HCT116 (cell line): ENCODE measurements at regions not wholly inside any gene's neighbourhood (a gene's known extent, or its start where the extent isn't known, plus 50 kb on each side); places are given as distances from the start of the nearest gene placed in this dataset.

Experiments
- ATAC-seq: fragments of 200-7000 bp; cut with Tn5 transposase; 2 replicates; pipeline ENCODE4 v1.9.1; 2020; ENCODE audit warnings: mild to moderate bottlenecking, moderate library complexity
- BruUV-seq: library from RNA; stranded (reverse); fragments of 400-500 nt; replicated peaks from 2 replicates; lab custom pipeline; 2021; lab: Mats Ljungman, UMichigan
- CTCF ChIA-PET: fragments of 300-600 bp; sonication (Branson Sonifier 250); formaldehyde crosslinking; loops from one replicate; lab custom pipeline; 2021; ENCODE audit warnings: antibody characterized with exemption; lab: Charles Lee
- POLR2A ChIA-PET: fragments of 300-600, 350-600 bp; sonication (Branson Sonifier 250); formaldehyde crosslinking; loops from one replicate; lab custom pipeline; 2021; ENCODE audit warnings: antibody characterized with exemption; lab: Charles Lee
- RAD21 ChIA-PET, 2 experiments: fragments of 300-600 bp; sonication (Branson Sonifier 250); formaldehyde crosslinking; loops; one replicate each; lab custom pipeline; 2023; ENCODE audit warnings: low total read pairs in 2 of 2; ENCODE audit not compliant: uncharacterized antibody in 2 of 2, unreplicated experiment in 2 of 2, low non-redundant PET in 1 of 2; lab: Charles Lee
- DNase-seq: peaks from one replicate; pipeline ENCODE4 v3.0.0-alpha.2; 2010; ENCODE audit warnings: low read depth, low spot score
- H2AFZ ChIP-seq: fragments of 200-600 bp; shearing (Covaris generic), sonication (generic); 2 replicates; pipeline ENCODE4 v1.6.1; 2017; ENCODE audit warnings: low read depth, mixed run types, mixed read lengths, antibody characterized with exemption, low read length; ENCODE audit not compliant: poor library complexity, severe bottlenecking
- H3K27ac ChIP-seq: 2 replicates; pipeline ENCODE4 v1.5.1; 2012; ENCODE audit warnings: low read depth, low read length
- H3K27me3 ChIP-seq: fragments of 200-600 bp; sonication (generic); 2 replicates; pipeline ENCODE4 v1.6.1; 2016; ENCODE audit warnings: mixed run types, low read length, mixed read lengths; ENCODE audit not compliant: insufficient read depth
- H3K36me3 ChIP-seq, 2 experiments: fragments of 200-500 bp in 1 of 2; fragments of 200-600 bp in 1 of 2; sonication (Bioruptor generic) in 1 of 2; sonication (generic) in 1 of 2; 2 replicates each; pipeline versions ENCODE4 v1.5.1 to v1.6.1; 2014 to 2016; ENCODE audit warnings: low read length in 2 of 2, inconsistent platforms in 1 of 2, mixed read lengths in 1 of 2, mixed run types in 1 of 2; ENCODE audit not compliant: insufficient read depth in 2 of 2, control insufficient read depth in 1 of 2
- H3K4me1 ChIP-seq, 2 experiments: fragments of 200-600 bp in 1 of 2; sonication (generic) in 1 of 2; 2 replicates each; pipeline versions ENCODE4 v1.5.1 to v1.6.1; 2012 to 2017; ENCODE audit warnings: low read length in 2 of 2, inconsistent platforms in 1 of 2, mild to moderate bottlenecking in 1 of 2, mixed read lengths in 1 of 2, mixed run types in 1 of 2, moderate library complexity in 1 of 2; ENCODE audit not compliant: insufficient read depth in 2 of 2, control insufficient read depth in 1 of 2
- H3K4me2 ChIP-seq: fragments of 200-600 bp; sonication (generic); 2 replicates; pipeline ENCODE4 v1.6.1; 2017; ENCODE audit warnings: mixed run types, low read length, mixed read lengths
- H3K4me3 ChIP-seq, 2 experiments: fragments of 200-600 bp in 1 of 2; sonication (generic) in 1 of 2; replicated peaks in 1 of 2; 2 replicates each; pipeline ENCODE4 v1.5.1; 2011 to 2016; ENCODE audit warnings: low read length in 2 of 2, control low read depth in 1 of 2, low read depth in 1 of 2, mild to moderate bottlenecking in 1 of 2, mixed read lengths in 1 of 2, mixed run types in 1 of 2
- H3K79me2 ChIP-seq: fragments of 200-600 bp; sonication (generic); 2 replicates; pipeline ENCODE4 v1.6.1; 2017; ENCODE audit warnings: mild to moderate bottlenecking, mixed run types, low read length, moderate library complexity, mixed read lengths; ENCODE audit not compliant: insufficient read depth
- H3K9ac ChIP-seq: fragments of 200-600 bp; sonication (generic); 2 replicates; pipeline ENCODE4 v1.6.1; 2016; ENCODE audit warnings: low read length, mixed read lengths
- H3K9me2 ChIP-seq: fragments of 200-600 bp; sonication (generic), shearing (Covaris generic); 2 replicates; pipeline ENCODE4 v1.6.1; 2017; ENCODE audit warnings: mixed run types, mild to moderate bottlenecking, moderate library complexity; ENCODE audit not compliant: insufficient read depth
- H3K9me3 ChIP-seq, 2 experiments: fragments of 200-500 bp in 1 of 2; fragments of 200-600 bp in 1 of 2; sonication (Bioruptor generic) in 1 of 2; sonication (generic) in 1 of 2; 2 replicates each; pipeline ENCODE4 v1.6.1; 2014 to 2017; ENCODE audit warnings: low read length in 2 of 2, mixed read lengths in 2 of 2, inconsistent platforms in 1 of 2, low read depth in 1 of 2, mild to moderate bottlenecking in 1 of 2, mixed run types in 1 of 2, moderate library complexity in 1 of 2; ENCODE audit not compliant: control insufficient read depth in 1 of 2, insufficient read depth in 1 of 2
- H4K20me1 ChIP-seq: fragments of 200-600 bp; sonication (generic), shearing (Covaris generic); 2 replicates; pipeline ENCODE4 v1.6.1; 2017; ENCODE audit warnings: mixed run types, mild to moderate bottlenecking, moderate library complexity; ENCODE audit not compliant: insufficient read depth
- EZH2 ChIP-seq: fragments of 200-600 bp; sonication (generic); IDR thresholded peaks from 2 replicates; pipeline ENCODE4 v1.6.1; 2017; ENCODE audit warnings: antibody characterized with exemption, mixed run types
- FOSL1 ChIP-seq: IDR thresholded peaks from 2 replicates; pipeline ENCODE4 v1.6.1; 2012; ENCODE audit warnings: low read depth
- JUND ChIP-seq: IDR thresholded peaks from 2 replicates; pipeline ENCODE4 v1.6.1; 2012
- POLR2A ChIP-seq: IDR thresholded peaks from 2 replicates; pipeline ENCODE4 v1.7.0; 2011; ENCODE audit warnings: borderline replicate concordance; ENCODE audit not compliant: insufficient read depth, insufficient read length; ENCODE audit errors: extremely low read depth
- SIN3A ChIP-seq: IDR thresholded peaks from 2 replicates; pipeline ENCODE4 v1.6.1; 2012; ENCODE audit warnings: low read depth
- SP1 ChIP-seq: IDR thresholded peaks from 2 replicates; pipeline ENCODE4 v1.6.1; 2012; ENCODE audit warnings: low read depth
- intact Hi-C: fragments of 100-400 bp; cut with micrococcal nuclease; formaldehyde crosslinking; loops from 2 replicates; pipeline ENCODE4 v1.10.0; 2022

- Histone ChIP-seq H3K9me2 (no peaks in the 10 kb centered on the region), H3K27ac (no peak overlapping the region), H3K4me2 (no peak overlapping the region), H3K36me3 (no peaks in the 10 kb centered on the region), H4K20me1 (no peaks in the 10 kb centered on the region), H2AFZ (no peak overlapping the region), H3K4me1 (0 out of 4 replicates have a peak, but pooled peaks cover 0 to 3% of the 10 kb centered on the region in 2 experiments), H3K79me2 (no peaks in the 10 kb centered on the region), H3K4me3 (no peak overlapping the region)
- ATAC-seq = no peak
- ChIA-PET POLR2A (no interaction called here), CTCF (no interaction called here)
- BruUV-seq = no TSS peak
- TF ChIP-seq SP1 (no peak), SIN3A (no peak), FOSL1 (0 out of 2 replicates have a peak, but pooled peaks have one; percentile 12), POLR2A (no peak), JUND (no peak)
- TF ChIP-seq, all 23 proteins: peak for 1
- RAD21 ChIA-PET = no interaction called here
- no peak for DNase-seq
- Histone ChIP-seq H3K27me3 (0 out of 2 replicates have a peak, but pooled peaks cover 9% of the 10 kb centered on the region), H3K9ac (no peak overlapping the region), H3K9me3 (no peaks in the 10 kb centered on the region)
- intact Hi-C loops = no loop called here
Measured at GRCh38 chr2:18971628-18972027, 382.3 kb upstream of the NT5C1B start.

GRCh38 chr2:18971069-18971378 lies 381.7 kb upstream of the NT5C1B start:
- ChIA-PET POLR2A (no interaction called here), CTCF (no interaction called here), RAD21 (no interaction called here)
- Histone ChIP-seq H3K79me2 (no peaks in the 10 kb centered on the region), H3K4me2 (no peak overlapping the region), H2AFZ (no peak overlapping the region), H3K9me3 (no peaks in the 10 kb centered on the region), H3K36me3 (no peaks in the 10 kb centered on the region), H3K27me3 (0 out of 2 replicates have a peak, but pooled peaks cover 9% of the 10 kb centered on the region), H3K27ac (no peak overlapping the region), H3K4me1 (0 out of 4 replicates have a peak, but pooled peaks cover 0 to 3% of the 10 kb centered on the region in 2 experiments), H3K4me3 (no peak overlapping the region), H3K9me2 (no peaks in the 10 kb centered on the region), H4K20me1 (no peaks in the 10 kb centered on the region)
- no TSS peak for BruUV-seq
- ATAC-seq (no peak), DNase-seq (no peak)
- TF ChIP-seq EZH2 = no peak
- TF ChIP-seq, all 23 proteins: peak for 0
- intact Hi-C loops = no loop called here
- H3K9ac ChIP-seq = no peak overlapping the region
